ENCODE measurements at regions not wholly inside any gene's neighbourhood (a gene's known extent, or its start where the extent isn't known, plus 50 kb on each side); places are given as distances from the start of the nearest gene placed in this dataset.
"Not testable (repeated sequence)": the region's sequence is repeated elsewhere in the genome, so short reads cannot be mapped to it uniquely, and the experiment has no call there.

GRCh38 chr16:13379266-13379665 lies 477.9 kb downstream of the SHISA9 start:
- no peak for FAIRE-seq
- H3K79me2 ChIP-seq (ENCODE audit: control insufficient read depth, insufficient read depth, low read length), result no peaks in the 10 kb centered on the region
- no peaks in the 10 kb centered on the region for H3K9me1 ChIP-seq (replicated peaks; ENCODE audit: control insufficient read depth, extremely low read depth, insufficient read depth, low read length)
- H3K4me1 ChIP-seq (ENCODE audit: control insufficient read depth, extremely low read depth, insufficient read depth, low read length), result no peaks in the 10 kb centered on the region
- H3K4me2 ChIP-seq (ENCODE audit: insufficient read depth, low read length), result no peak overlapping the region
- no peak overlapping the region for H3K9ac ChIP-seq (replicated peaks; ENCODE audit: extremely low read depth, insufficient read depth, low read length)
- TF ChIP-seq MYC (IDR thresholded peaks at IDR 0.05; ENCODE audit: low read depth, low read length) (no peak), FOS (IDR thresholded peaks at IDR 0.05; ENCODE audit: borderline replicate concordance, insufficient read depth, low read length) (no peak), JUN (IDR thresholded peaks at IDR 0.05; ENCODE audit: borderline replicate concordance, insufficient read depth, insufficient read length, low read depth) (no peak), POLR2AphosphoS5 (IDR thresholded peaks at IDR 0.05; ENCODE audit: insufficient read depth, low read depth, low read length) (no peak), EZH2 (IDR thresholded peaks at IDR 0.05; ENCODE audit: borderline replicate concordance, low read depth, low read length, severe bottlenecking) (no peak), GATA2 (IDR thresholded peaks at IDR 0.05; ENCODE audit: insufficient read depth, insufficient read length, low read depth, low read length) (no peak), POLR2A (IDR thresholded peaks at IDR 0.05; ENCODE audit: low read depth, low read length) (no peak), MAX (IDR thresholded peaks at IDR 0.05; ENCODE audit: insufficient read depth, insufficient read length) (no peak)
- TF ChIP-seq, protein P1, sequence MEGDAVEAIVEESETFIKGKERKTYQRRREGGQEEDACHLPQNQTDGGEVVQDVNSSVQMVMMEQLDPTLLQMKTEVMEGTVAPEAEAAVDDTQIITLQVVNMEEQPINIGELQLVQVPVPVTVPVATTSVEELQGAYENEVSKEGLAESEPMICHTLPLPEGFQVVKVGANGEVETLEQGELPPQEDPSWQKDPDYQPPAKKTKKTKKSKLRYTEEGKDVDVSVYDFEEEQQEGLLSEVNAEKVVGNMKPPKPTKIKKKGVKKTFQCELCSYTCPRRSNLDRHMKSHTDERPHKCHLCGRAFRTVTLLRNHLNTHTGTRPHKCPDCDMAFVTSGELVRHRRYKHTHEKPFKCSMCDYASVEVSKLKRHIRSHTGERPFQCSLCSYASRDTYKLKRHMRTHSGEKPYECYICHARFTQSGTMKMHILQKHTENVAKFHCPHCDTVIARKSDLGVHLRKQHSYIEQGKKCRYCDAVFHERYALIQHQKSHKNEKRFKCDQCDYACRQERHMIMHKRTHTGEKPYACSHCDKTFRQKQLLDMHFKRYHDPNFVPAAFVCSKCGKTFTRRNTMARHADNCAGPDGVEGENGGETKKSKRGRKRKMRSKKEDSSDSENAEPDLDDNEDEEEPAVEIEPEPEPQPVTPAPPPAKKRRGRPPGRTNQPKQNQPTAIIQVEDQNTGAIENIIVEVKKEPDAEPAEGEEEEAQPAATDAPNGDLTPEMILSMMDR (IDR thresholded peaks at IDR 0.05; ENCODE audit: extremely low read depth in 1 of 2, insufficient read depth in 1 of 2, low read depth in 1 of 2, low read length in 2 of 2), result no peak
- no peak overlapping the region for H2AFZ ChIP-seq (ENCODE audit: low read depth, low read length)
- no peak for DNase-seq (ENCODE audit: low read depth, low spot score)
- H3K4me3 ChIP-seq (replicated peaks in 1 of 3; ENCODE audit: insufficient read depth in 1 of 3, low read depth in 1 of 3, low read length in 3 of 3), result no peak overlapping the region
- H4K20me1 ChIP-seq (replicated peaks; ENCODE audit: control insufficient read depth, extremely low read depth, insufficient read depth, low read length), result no peaks in the 10 kb centered on the region
- CTCF ChIA-PET, result no interaction called here
- no peaks in the 10 kb centered on the region for H3K36me3 ChIP-seq (ENCODE audit: control insufficient read depth in 2 of 2, extremely low read depth in 1 of 2, insufficient read depth in 2 of 2, low read length in 2 of 2)
- dilution Hi-C loops (cut with MboI; ENCODE audit: extremely low pct_ligation_motif_present, low sequenced_read_pairs), result no loop called here
- no peak overlapping the region for H3K27ac ChIP-seq (ENCODE audit: insufficient read depth, low read depth, low read length)
- no TSS peak for BruUV-seq (replicated peaks)
- intact Hi-C loops (cut with micrococcal nuclease), result no loop called here
- H3K27me3 ChIP-seq (ENCODE audit: control insufficient read depth in 2 of 2, insufficient read depth in 2 of 2, low read length in 2 of 2), result no peaks in the 10 kb centered on the region
- POLR2A ChIA-PET, result no interaction called here
- peaks cover 5% of the 10 kb centered on the region for H3K9me3 ChIP-seq (replicated peaks; ENCODE audit: control insufficient read depth, insufficient read depth, low read length)

- H3K36me3 ChIP-seq (ENCODE audit: control insufficient read depth in 2 of 2, extremely low read depth in 1 of 2, insufficient read depth in 2 of 2, low read length in 2 of 2); H3K4me3 ChIP-seq (replicated peaks in 1 of 3; ENCODE audit: insufficient read depth in 1 of 3, low read depth in 1 of 3, low read length in 3 of 3); H3K4me1 ChIP-seq (ENCODE audit: control insufficient read depth, extremely low read depth, insufficient read depth, low read length); CTCF ChIA-PET; DNase-seq (ENCODE audit: low read depth, low spot score); H3K27ac ChIP-seq (ENCODE audit: insufficient read depth, low read depth, low read length); H3K4me2 ChIP-seq (ENCODE audit: insufficient read depth, low read length); FAIRE-seq; H3K9me3 ChIP-seq (replicated peaks; ENCODE audit: control insufficient read depth, insufficient read depth, low read length); H4K20me1 ChIP-seq (replicated peaks; ENCODE audit: control insufficient read depth, extremely low read depth, insufficient read depth, low read length); H3K9me1 ChIP-seq (replicated peaks; ENCODE audit: control insufficient read depth, extremely low read depth, insufficient read depth, low read length); intact Hi-C loops (cut with micrococcal nuclease); H2AFZ ChIP-seq (ENCODE audit: low read depth, low read length); H3K27me3 ChIP-seq (ENCODE audit: control insufficient read depth in 2 of 2, insufficient read depth in 2 of 2, low read length in 2 of 2); BruUV-seq (replicated peaks); dilution Hi-C loops (cut with MboI; ENCODE audit: extremely low pct_ligation_motif_present, low sequenced_read_pairs); H3K79me2 ChIP-seq (ENCODE audit: control insufficient read depth, insufficient read depth, low read length); H3K9ac ChIP-seq (replicated peaks; ENCODE audit: extremely low read depth, insufficient read depth, low read length); POLR2A ChIA-PET: not testable (repeated sequence)
Measured at GRCh38 chr16:13385156-13386040, 484.0 kb downstream of the SHISA9 start.

Data from endothelial cell of umbilical vein (primary cell).